Tibial nerve (tissue), 4 donors: ENCODE measurements at regions not wholly inside any gene's neighbourhood (a gene's known extent, or its start where the extent isn't known, plus 50 kb on each side); places are given as distances from the start of the nearest gene placed in this dataset.

Experiments used
- DNase-seq, 2 donors: peaks; one replicate each; pipeline ENCODE4 v3.0.0-alpha.2; 2019; ENCODE audit warnings: low spot score in 2 of 2
- H3K27ac ChIP-seq, 4 donors: fragments of 200-600 bp; sonication (generic) in 3 of 4; one replicate each; pipeline ENCODE4 v1.5.1; 2017 to 2019; ENCODE audit warnings: mild to moderate bottlenecking in 1 of 4
- H3K27me3 ChIP-seq, 2 donors: fragments of 200-600 bp; sonication (generic) in 1 of 2; one replicate each; pipeline versions ENCODE4 v1.5.1 to v1.6.0; 2017 to 2019
- H3K36me3 ChIP-seq, 3 donors: fragments of 200-600 bp; sonication (generic); one replicate each; pipeline ENCODE4 v1.5.1; 2018 to 2019
- H3K4me1 ChIP-seq, 4 donors: fragments of 200-600 bp; sonication (generic) in 3 of 4; one replicate each; pipeline ENCODE4 v1.5.1; 2017 to 2019
- H3K4me3 ChIP-seq, 4 donors: fragments of 200-600 bp; sonication (generic) in 3 of 4; one replicate each; pipeline ENCODE4 v1.5.1; 2017 to 2019; ENCODE audit warnings: mild to moderate bottlenecking in 1 of 4, moderate library complexity in 1 of 4
- H3K9me3 ChIP-seq, 4 donors: fragments of 200-600 bp; sonication (generic) in 3 of 4; one replicate each; pipeline ENCODE4 v1.5.1; 2017 to 2019
- CTCF ChIP-seq, 5 experiments: fragments of 200-600 bp in 3 of 5; fragments of 450-650 bp in 2 of 5; sonication (generic) in 3 of 5; IDR thresholded peaks; one replicate each; pipeline ENCODE4 v1.5.1; 2016 to 2019; ENCODE audit warnings: antibody characterized with exemption in 5 of 5, mild to moderate bottlenecking in 3 of 5, moderate library complexity in 2 of 5
- EP300 ChIP-seq, 2 donors: sonication (generic); formaldehyde crosslinking; IDR thresholded peaks; one replicate each; pipeline ENCODE4 v1.6.1; 2017; ENCODE audit warnings: antibody characterized with exemption in 2 of 2, mild to moderate bottlenecking in 1 of 2
- POLR2A ChIP-seq, 2 donors: fragments of 450-650 bp; IDR thresholded peaks; one replicate each; pipeline ENCODE4 v1.6.1; 2017; ENCODE audit warnings: antibody characterized with exemption in 2 of 2, mild to moderate bottlenecking in 2 of 2, moderate library complexity in 2 of 2
- WGBS, 2 donors: methylation state at CpG; one replicate each; pipeline ENCODE4 v1.1.5; 2018; 5-methylcytosine and 5-hydroxymethylcytosine counted together

GRCh38 chr22:22349455-22349836 lies 104.9 kb downstream of the VPREB1 start:
- H3K4me3 ChIP-seq, result no peak overlapping the region
- H3K36me3 ChIP-seq, result no peaks in the 10 kb centered on the region
- peaks cover 0 to 5% of the 10 kb centered on the region in 2 donors for H3K27me3 ChIP-seq
- 60 to 62% methylated on average over 3 of the region's 3 CpGs for WGBS, 2 donors
- H3K27ac ChIP-seq, result no peak overlapping the region
- no peaks in the 10 kb centered on the region for H3K4me1 ChIP-seq
- no peaks in the 10 kb centered on the region for H3K9me3 ChIP-seq
- no peak for DNase-seq
- no peak for TF ChIP-seq EP300 (IDR thresholded peaks at IDR 0.05)
- no peak for TF ChIP-seq POLR2A (IDR thresholded peaks at IDR 0.05)
- no peak for TF ChIP-seq CTCF (IDR thresholded peaks at IDR 0.05)

GRCh38 chr22:22351366-22351765 lies 106.8 kb downstream of the VPREB1 start:
- no peaks in the 10 kb centered on the region for H3K9me3 ChIP-seq
- WGBS, 2 donors, result 65 to 84% methylated on average over 3 of the region's 3 CpGs
- no peak overlapping the region for H3K4me3 ChIP-seq
- TF ChIP-seq CTCF (IDR thresholded peaks at IDR 0.05), result no peak
- no peak for TF ChIP-seq POLR2A (IDR thresholded peaks at IDR 0.05)
- TF ChIP-seq EP300 (IDR thresholded peaks at IDR 0.05), result no peak
- no peaks in the 10 kb centered on the region for H3K4me1 ChIP-seq
- no peaks in the 10 kb centered on the region for H3K36me3 ChIP-seq
- peaks cover 0 to 5% of the 10 kb centered on the region in 2 donors for H3K27me3 ChIP-seq
- DNase-seq, result no peak
- no peak overlapping the region for H3K27ac ChIP-seq

- TF ChIP-seq POLR2A (IDR thresholded peaks at IDR 0.05) (no peak), CTCF (IDR thresholded peaks at IDR 0.05) (no peak), EP300 (IDR thresholded peaks at IDR 0.05) (no peak)
- Histone ChIP-seq H3K27me3 (peaks cover 0 to 12% of the 10 kb centered on the region in 2 donors), H3K4me1 (no peaks in the 10 kb centered on the region), H3K27ac (no peak overlapping the region), H3K9me3 (no peaks in the 10 kb centered on the region), H3K4me3 (no peak overlapping the region), H3K36me3 (no peaks in the 10 kb centered on the region)
- DNase-seq, result no peak
- 32 to 80% methylated on average over 2 to 3 of the region's 5 CpGs for WGBS, 2 donors
Observed at GRCh38 chr22:22352371-22352999, 107.9 kb downstream of the VPREB1 start.

GRCh38 chr22:22355096-22355834 lies 110.7 kb downstream of the VPREB1 start:
- no peak overlapping the region for H3K27ac ChIP-seq
- H3K9me3 ChIP-seq, result no peaks in the 10 kb centered on the region
- TF ChIP-seq POLR2A (IDR thresholded peaks at IDR 0.05), result no peak
- TF ChIP-seq CTCF (IDR thresholded peaks at IDR 0.05), result no peak
- TF ChIP-seq EP300 (IDR thresholded peaks at IDR 0.05), result no peak
- no peaks in the 10 kb centered on the region for H3K36me3 ChIP-seq
- no peak for DNase-seq
- 69 to 76% methylated on average over 9 of the region's 9 CpGs for WGBS, 2 donors
- H3K4me3 ChIP-seq, result no peak overlapping the region
- peaks cover 0 to 9% of the 10 kb centered on the region in 2 donors for H3K27me3 ChIP-seq
- no peaks in the 10 kb centered on the region for H3K4me1 ChIP-seq
